Urinary bladder (tissue), 3 donors: ENCODE measurements at regions not wholly inside any gene's neighbourhood (a gene's known extent, or its start where the extent isn't known, plus 50 kb on each side); places are given as distances from the start of the nearest gene placed in this dataset.
"Not testable (repeated sequence)": the region's sequence is repeated elsewhere in the genome, so short reads cannot be mapped to it uniquely, and the experiment has no call there.

ENCODE experiments used
- DNase-seq: peaks from one replicate; pipeline ENCODE4 v3.0.0-alpha.2; 2015; ENCODE audit errors: extremely low spot score
- H3K27ac ChIP-seq: one replicate; pipeline ENCODE4 v1.5.1; 2013; ENCODE audit warnings: low read depth, mild to moderate bottlenecking, moderate library complexity
- H3K36me3 ChIP-seq: one replicate; pipeline ENCODE4 v1.6.1; 2013; ENCODE audit warnings: mild to moderate bottlenecking, moderate library complexity; ENCODE audit not compliant: insufficient read depth
- H3K4me1 ChIP-seq: one replicate; pipeline ENCODE4 v1.6.1; 2013; ENCODE audit warnings: mild to moderate bottlenecking, moderate library complexity; ENCODE audit not compliant: insufficient read depth
- H3K4me3 ChIP-seq: one replicate; pipeline ENCODE4 v1.5.1; 2013; ENCODE audit warnings: low read depth, low read length
- WGBS: extraction: QIAGEN DNeasy Blood & Tissue Kit; methylation state at CpG from one replicate; pipeline ENCODE4 v1.1.7; 2013; 5-methylcytosine and 5-hydroxymethylcytosine counted together
- donor health status: healthy with polysubstance abuse.
- donor health status: healthy.

- WGBS, result 89% methylated on average over 4 of the region's 4 CpGs
- Histone ChIP-seq H3K27ac (no peak overlapping the region), H3K4me3 (no peak overlapping the region), H3K36me3 (no peaks in the 10 kb centered on the region), H3K4me1 (no peaks in the 10 kb centered on the region)
- no peak for DNase-seq
Observed at GRCh38 chrX:139178980-139179379, 351.6 kb upstream of the F9 start.

GRCh38 chrX:139172731-139173130, 357.8 kb upstream of the F9 start:
- no peak overlapping the region for H3K4me3 ChIP-seq
- DNase-seq, result no peak
- no peaks in the 10 kb centered on the region for H3K36me3 ChIP-seq
- 80% methylated on average over 1 of the region's 1 CpG for WGBS
- no peaks in the 10 kb centered on the region for H3K4me1 ChIP-seq
- H3K27ac ChIP-seq, result no peak overlapping the region

- Histone ChIP-seq H3K36me3 (no peaks in the 10 kb centered on the region), H3K4me1 (no peaks in the 10 kb centered on the region)
- 87% methylated on average over 5 of the region's 5 CpGs for WGBS
Observed at GRCh38 chrX:139170526-139171173, 359.9 kb upstream of the F9 start.

GRCh38 chrX:139167282-139167681, 363.3 kb upstream of the F9 start:
- no peaks in the 10 kb centered on the region for H3K36me3 ChIP-seq
- DNase-seq, result no peak
- H3K27ac ChIP-seq, result no peak overlapping the region
- no peak overlapping the region for H3K4me3 ChIP-seq
- 91% methylated on average over 1 of the region's 1 CpG for WGBS
- no peaks in the 10 kb centered on the region for H3K4me1 ChIP-seq

More at GRCh38 chrX:139170526-139171173, 359.9 kb upstream of the F9 start:
- no peak overlapping the region for H3K27ac ChIP-seq
- no peak for DNase-seq
- H3K4me3 ChIP-seq, result no peak overlapping the region

- Histone ChIP-seq H3K27ac (no peak overlapping the region), H3K4me3 (no peak overlapping the region), H3K4me1 (no peaks in the 10 kb centered on the region), H3K36me3 (no peaks in the 10 kb centered on the region)
- no peak for DNase-seq
- WGBS, result 87% methylated on average over 2 of the region's 2 CpGs
Observed at GRCh38 chrX:139158256-139158655, 372.3 kb upstream of the F9 start.

GRCh38 chrX:139156356-139156755, 374.2 kb upstream of the F9 start:
- no peak for DNase-seq
- H3K4me3 ChIP-seq, result no peak overlapping the region
- no peak overlapping the region for H3K27ac ChIP-seq
- WGBS, result 77% methylated on average over 4 of the region's 4 CpGs
- no peaks in the 10 kb centered on the region for H3K36me3 ChIP-seq
- no peaks in the 10 kb centered on the region for H3K4me1 ChIP-seq

GRCh38 chrX:139146625-139147024, 383.9 kb upstream of the F9 start:
- H3K27ac ChIP-seq, H3K36me3 ChIP-seq, H3K4me3 ChIP-seq, DNase-seq, H3K4me1 ChIP-seq: not testable (repeated sequence)
- 89% methylated on average over 5 of the region's 5 CpGs for WGBS

- Histone ChIP-seq H3K36me3 (no peaks in the 10 kb centered on the region), H3K4me1 (no peaks in the 10 kb centered on the region), H3K27ac (no peak overlapping the region), H3K4me3 (no peak overlapping the region)
- WGBS, result 56% methylated on average over 3 of the region's 3 CpGs
- DNase-seq, result no peak
Observed at GRCh38 chrX:139141370-139141769, 389.2 kb upstream of the F9 start.

- H3K36me3 ChIP-seq, result no peaks in the 10 kb centered on the region
- no peak for DNase-seq
- WGBS, result 84% methylated on average over 5 of the region's 5 CpGs
- H3K4me3 ChIP-seq, result no peak overlapping the region
- no peaks in the 10 kb centered on the region for H3K4me1 ChIP-seq
- no peak overlapping the region for H3K27ac ChIP-seq
Observed at GRCh38 chrX:139134316-139134715, 396.2 kb upstream of the F9 start.

- 16% methylated on average over 2 of the region's 2 CpGs for WGBS
- H3K4me3 ChIP-seq, result no peak overlapping the region
- DNase-seq, result no peak
- H3K36me3 ChIP-seq, result no peaks in the 10 kb centered on the region
- H3K27ac ChIP-seq, result no peak overlapping the region
- no peaks in the 10 kb centered on the region for H3K4me1 ChIP-seq
Observed at GRCh38 chrX:139126493-139126892, 404.0 kb upstream of the F9 start.

- Histone ChIP-seq H3K4me3 (no peak overlapping the region), H3K36me3 (no peaks in the 10 kb centered on the region), H3K4me1 (no peaks in the 10 kb centered on the region), H3K27ac (no peak overlapping the region)
- 89% methylated on average over 3 of the region's 3 CpGs for WGBS
- no peak for DNase-seq
Observed at GRCh38 chrX:139125916-139126315, 404.6 kb upstream of the F9 start.

GRCh38 chrX:139121616-139122286, 408.8 kb upstream of the F9 start:
- H3K4me1 ChIP-seq, result no peaks in the 10 kb centered on the region
- 76% methylated on average over 4 of the region's 4 CpGs for WGBS
- no peak for DNase-seq
- H3K4me3 ChIP-seq, result no peak overlapping the region
- H3K36me3 ChIP-seq, result no peaks in the 10 kb centered on the region
- no peak overlapping the region for H3K27ac ChIP-seq

GRCh38 chrX:139120760-139121159, 409.2 kb upstream of the FGF13 start:
- Histone ChIP-seq H3K4me1 (no peaks in the 10 kb centered on the region), H3K36me3 (no peaks in the 10 kb centered on the region), H3K4me3 (no peak overlapping the region), H3K27ac (no peak overlapping the region)
- 84% methylated on average over 5 of the region's 5 CpGs for WGBS
- DNase-seq, result no peak

GRCh38 chrX:139113708-139114107, 402.2 kb upstream of the FGF13 start:
- DNase-seq, result no peak
- Histone ChIP-seq H3K27ac (no peak overlapping the region), H3K36me3 (no peaks in the 10 kb centered on the region), H3K4me3 (no peak overlapping the region), H3K4me1 (no peaks in the 10 kb centered on the region)
- 76% methylated on average over 6 of the region's 6 CpGs for WGBS
